ENCODE measurements at regions not wholly inside any gene's neighbourhood (a gene's known extent, or its start where the extent isn't known, plus 50 kb on each side); places are given as distances from the start of the nearest gene placed in this dataset.

GRCh38 chr2:128368437-128369107, 49.9 kb upstream of the HS6ST1 start:
- DNase-seq = no peak

GRCh38 chr2:128369108-128369555, 50.5 kb upstream of the HS6ST1 start:
- no peak for DNase-seq

GRCh38 chr2:128369602-128370467, 51.2 kb upstream of the HS6ST1 start:
- no peak for DNase-seq

GRCh38 chr2:128370468-128371247, 52.0 kb upstream of the HS6ST1 start:
- DNase-seq = no peak

GRCh38 chr2:128371248-128371630, 52.6 kb upstream of the HS6ST1 start:
- DNase-seq = no peak

- DNase-seq = no peak
These were observed 53.1 kb upstream of the HS6ST1 start for GRCh38 chr2:128371648-128372345.

GRCh38 chr2:128372621-128373341, 54.1 kb upstream of the HS6ST1 start:
- DNase-seq = no peak

GRCh38 chr2:128373451-128374000, 54.9 kb upstream of the HS6ST1 start:
- no peak for DNase-seq

- DNase-seq = no peak
These were observed 55.5 kb upstream of the HS6ST1 start for GRCh38 chr2:128374001-128374710.

- no peak for DNase-seq
These were observed 56.2 kb upstream of the HS6ST1 start for GRCh38 chr2:128374711-128375413.

- DNase-seq = no peak
These were observed 56.8 kb upstream of the HS6ST1 start for GRCh38 chr2:128375454-128375853.

- DNase-seq = no peak
These were observed 57.8 kb upstream of the HS6ST1 start for GRCh38 chr2:128376241-128377041.

- no peak for DNase-seq
These were observed 58.6 kb upstream of the HS6ST1 start for GRCh38 chr2:128377071-128377910.

- DNase-seq = no peak
These were observed 59.8 kb upstream of the HS6ST1 start for GRCh38 chr2:128378231-128379020.

- no peak for DNase-seq
These were observed 60.6 kb upstream of the HS6ST1 start for GRCh38 chr2:128379021-128380015.

All from CD4-positive, alpha-beta T cell treated with Interleukin-17A for 4 hours (primary cell).